ENCODE measurements at regions not wholly inside any gene's neighbourhood (a gene's known extent, or its start where the extent isn't known, plus 50 kb on each side); places are given as distances from the start of the nearest gene placed in this dataset.

DNA sequence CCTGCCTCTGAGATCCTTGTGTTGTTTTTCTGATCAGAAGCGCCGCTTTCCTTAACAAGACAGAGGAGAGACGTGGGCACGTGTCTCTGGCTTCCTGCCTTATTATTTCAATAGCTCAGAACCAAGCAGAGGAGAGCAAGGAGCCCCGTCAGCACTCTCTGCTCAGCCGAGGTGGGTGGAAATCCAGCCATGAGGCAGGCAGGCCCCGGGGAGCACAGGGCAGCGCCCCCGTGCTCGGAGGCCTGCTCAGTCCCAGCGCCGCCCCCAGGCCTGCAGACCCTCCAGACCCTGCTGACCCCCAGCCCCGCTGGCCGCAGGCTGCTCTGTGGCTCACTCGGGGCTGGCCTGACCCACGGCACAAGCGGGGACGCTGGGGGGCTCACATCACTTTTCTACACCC lies 162.8 kb downstream of the BRD1 start:
- TF ChIP-seq, protein P1, sequence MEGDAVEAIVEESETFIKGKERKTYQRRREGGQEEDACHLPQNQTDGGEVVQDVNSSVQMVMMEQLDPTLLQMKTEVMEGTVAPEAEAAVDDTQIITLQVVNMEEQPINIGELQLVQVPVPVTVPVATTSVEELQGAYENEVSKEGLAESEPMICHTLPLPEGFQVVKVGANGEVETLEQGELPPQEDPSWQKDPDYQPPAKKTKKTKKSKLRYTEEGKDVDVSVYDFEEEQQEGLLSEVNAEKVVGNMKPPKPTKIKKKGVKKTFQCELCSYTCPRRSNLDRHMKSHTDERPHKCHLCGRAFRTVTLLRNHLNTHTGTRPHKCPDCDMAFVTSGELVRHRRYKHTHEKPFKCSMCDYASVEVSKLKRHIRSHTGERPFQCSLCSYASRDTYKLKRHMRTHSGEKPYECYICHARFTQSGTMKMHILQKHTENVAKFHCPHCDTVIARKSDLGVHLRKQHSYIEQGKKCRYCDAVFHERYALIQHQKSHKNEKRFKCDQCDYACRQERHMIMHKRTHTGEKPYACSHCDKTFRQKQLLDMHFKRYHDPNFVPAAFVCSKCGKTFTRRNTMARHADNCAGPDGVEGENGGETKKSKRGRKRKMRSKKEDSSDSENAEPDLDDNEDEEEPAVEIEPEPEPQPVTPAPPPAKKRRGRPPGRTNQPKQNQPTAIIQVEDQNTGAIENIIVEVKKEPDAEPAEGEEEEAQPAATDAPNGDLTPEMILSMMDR (IDR thresholded peaks at IDR 0.05 in 8 of 11, conservative IDR thresholded peaks at IDR 0.05 in 3 of 11): no peak
- TF ChIP-seq POLR2A (IDR thresholded peaks at IDR 0.05) (no peak), POLR2AphosphoS5 (IDR thresholded peaks at IDR 0.05) (no peak)

Data from spleen (tissue), 7 donors.